ENCODE measurements at regions not wholly inside any gene's neighbourhood (a gene's known extent, or its start where the extent isn't known, plus 50 kb on each side); places are given as distances from the start of the nearest gene placed in this dataset.

- Histone ChIP-seq H3K27me3 (ENCODE audit: insufficient read depth, poor library complexity, severe bottlenecking) (no peaks in the 10 kb centered on the region), H3K4me3 (replicated peaks; ENCODE audit: insufficient read depth, low read length) (no peak overlapping the region), H3K27ac (replicated peaks) (no peak overlapping the region)
- DNase-seq (ENCODE audit: low read depth in 1 of 2, low spot score in 1 of 2), result no peak
- TF ChIP-seq CTCF (IDR thresholded peaks at IDR 0.05; ENCODE audit: insufficient read depth, low read length) (no peak), REST (IDR thresholded peaks at IDR 0.05; ENCODE audit: insufficient replicate concordance, low read depth) (no peak), SPI1 (IDR thresholded peaks at IDR 0.05; ENCODE audit: borderline replicate concordance, low read depth) (no peak), POLR2AphosphoS5 (IDR thresholded peaks at IDR 0.05; ENCODE audit: low read depth) (no peak), GABPA (IDR thresholded peaks at IDR 0.05; ENCODE audit: low read depth) (no peak)
These were observed 414.1 kb upstream of the SLITRK1 start for GRCh38 chr13:84296401-84296800.

DNA sequence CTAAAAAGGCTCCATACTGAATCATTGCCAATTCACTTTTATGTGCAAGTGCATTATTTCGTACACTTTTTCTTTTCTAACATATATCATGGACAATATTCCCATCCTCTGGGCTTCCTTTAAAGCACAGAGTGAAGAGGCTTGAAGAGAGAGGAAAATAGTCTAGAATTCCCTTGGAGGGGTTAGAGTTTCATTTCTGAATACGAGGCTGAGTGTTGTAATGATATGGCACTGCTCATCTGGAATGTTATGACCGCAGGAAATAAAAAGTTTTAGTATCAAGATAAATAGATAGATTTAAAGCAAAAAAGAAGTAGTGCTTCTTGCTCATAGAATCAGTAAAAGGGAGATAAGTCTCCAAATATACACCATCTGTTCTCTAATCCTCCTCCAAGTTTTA lies 412.3 kb upstream of the SLITRK1 start:
- DNase-seq (ENCODE audit: low read depth in 1 of 2, low spot score in 1 of 2), result no peak
- Histone ChIP-seq H3K27ac (replicated peaks) (no peak overlapping the region), H3K4me3 (replicated peaks; ENCODE audit: insufficient read depth, low read length) (no peak overlapping the region), H3K27me3 (ENCODE audit: insufficient read depth, poor library complexity, severe bottlenecking) (no peaks in the 10 kb centered on the region)
- no peak for TF ChIP-seq REST (IDR thresholded peaks at IDR 0.05; ENCODE audit: insufficient replicate concordance, low read depth)
- TF ChIP-seq POLR2AphosphoS5 (IDR thresholded peaks at IDR 0.05; ENCODE audit: low read depth), result no peak
- no peak for TF ChIP-seq SPI1 (IDR thresholded peaks at IDR 0.05; ENCODE audit: borderline replicate concordance, low read depth)
- TF ChIP-seq GABPA (IDR thresholded peaks at IDR 0.05; ENCODE audit: low read depth), result no peak
- no peak for TF ChIP-seq CTCF (IDR thresholded peaks at IDR 0.05; ENCODE audit: insufficient read depth, low read length)

DNA sequence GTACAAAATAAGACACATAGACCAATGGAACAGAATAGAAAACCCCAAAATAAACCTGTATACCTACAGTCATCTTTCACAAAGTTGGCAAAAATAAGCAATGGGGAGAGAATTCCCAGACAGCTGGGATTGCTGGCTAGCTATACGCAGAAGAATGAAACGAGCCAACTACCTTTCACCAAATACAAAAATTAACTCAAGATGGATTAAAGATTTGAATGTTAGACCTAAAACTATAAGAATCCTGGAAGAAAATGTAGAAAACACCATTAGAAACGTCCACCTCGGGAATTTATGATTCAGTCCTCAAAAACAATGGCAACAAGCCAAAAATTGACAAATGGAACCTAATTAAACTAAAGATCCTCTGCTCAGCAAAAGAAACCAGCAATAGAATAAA lies 408.1 kb upstream of the SLITRK1 start:
- Histone ChIP-seq H3K4me3 (replicated peaks; ENCODE audit: insufficient read depth, low read length) (no peak overlapping the region), H3K27ac (replicated peaks) (no peak overlapping the region), H3K27me3 (ENCODE audit: insufficient read depth, poor library complexity, severe bottlenecking) (no peaks in the 10 kb centered on the region)
- no peak for DNase-seq (ENCODE audit: low read depth in 1 of 2, low spot score in 1 of 2)
- TF ChIP-seq GABPA (IDR thresholded peaks at IDR 0.05; ENCODE audit: low read depth) (no peak), SPI1 (IDR thresholded peaks at IDR 0.05; ENCODE audit: borderline replicate concordance, low read depth) (no peak)

DNA sequence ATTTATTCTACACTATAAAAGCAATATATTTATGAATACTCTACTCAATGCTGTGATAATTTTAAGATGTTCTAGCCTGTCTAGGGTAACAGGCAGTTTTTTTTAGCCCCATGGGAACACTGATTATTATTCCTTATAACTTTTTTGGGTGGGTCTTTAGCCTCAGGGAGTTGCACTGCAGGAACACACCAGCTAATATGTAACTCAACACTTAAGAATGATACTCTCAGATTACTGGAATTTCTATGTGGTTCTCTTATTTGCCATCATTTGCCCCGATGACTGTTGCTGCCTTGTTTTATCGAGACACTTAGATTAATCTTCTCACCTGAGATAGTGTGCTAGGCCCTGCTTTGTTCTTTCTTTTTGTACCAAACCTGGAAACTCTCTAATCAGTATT lies 396.9 kb upstream of the SLITRK1 start:
- TF ChIP-seq CTCF (IDR thresholded peaks at IDR 0.05; ENCODE audit: insufficient read depth, low read length), result no peak
- Histone ChIP-seq H3K27me3 (ENCODE audit: insufficient read depth, poor library complexity, severe bottlenecking) (no peaks in the 10 kb centered on the region), H3K4me3 (replicated peaks; ENCODE audit: insufficient read depth, low read length) (no peak overlapping the region), H3K27ac (replicated peaks) (no peak overlapping the region)
- DNase-seq (ENCODE audit: low read depth in 1 of 2, low spot score in 1 of 2), result no peak
